Suprapubic skin (tissue), 4 donors: ENCODE measurements at regions not wholly inside any gene's neighbourhood (a gene's known extent, or its start where the extent isn't known, plus 50 kb on each side); places are given as distances from the start of the nearest gene placed in this dataset.

Experiments used
- EP300 ChIP-seq: sonication (generic); formaldehyde crosslinking; IDR thresholded peaks from one replicate; pipeline ENCODE4 v1.6.1; 2017; ENCODE audit warnings: antibody characterized with exemption
- POLR2A ChIP-seq, 2 donors: fragments of 450-650 bp; IDR thresholded peaks; one replicate each; pipeline ENCODE4 v1.6.1; 2017; ENCODE audit warnings: antibody characterized with exemption in 2 of 2, mild to moderate bottlenecking in 2 of 2, moderate library complexity in 2 of 2
- POLR2AphosphoS5 ChIP-seq, 3 donors: sonication (generic); formaldehyde crosslinking; IDR thresholded peaks; one replicate each; pipeline ENCODE4 v1.6.1; 2017; ENCODE audit warnings: antibody characterized with exemption in 3 of 3
- TF ChIP-seq, protein P1 (sequence below), 2 donors: fragments of 200-600 bp in 1 of 2; fragments of 450-650 bp in 1 of 2; sonication (generic) in 1 of 2; IDR thresholded peaks; one replicate each; pipeline ENCODE4 v1.5.1; 2016 to 2019; ENCODE audit warnings: antibody characterized with exemption in 2 of 2, mild to moderate bottlenecking in 1 of 2, moderate library complexity in 1 of 2

DNA sequence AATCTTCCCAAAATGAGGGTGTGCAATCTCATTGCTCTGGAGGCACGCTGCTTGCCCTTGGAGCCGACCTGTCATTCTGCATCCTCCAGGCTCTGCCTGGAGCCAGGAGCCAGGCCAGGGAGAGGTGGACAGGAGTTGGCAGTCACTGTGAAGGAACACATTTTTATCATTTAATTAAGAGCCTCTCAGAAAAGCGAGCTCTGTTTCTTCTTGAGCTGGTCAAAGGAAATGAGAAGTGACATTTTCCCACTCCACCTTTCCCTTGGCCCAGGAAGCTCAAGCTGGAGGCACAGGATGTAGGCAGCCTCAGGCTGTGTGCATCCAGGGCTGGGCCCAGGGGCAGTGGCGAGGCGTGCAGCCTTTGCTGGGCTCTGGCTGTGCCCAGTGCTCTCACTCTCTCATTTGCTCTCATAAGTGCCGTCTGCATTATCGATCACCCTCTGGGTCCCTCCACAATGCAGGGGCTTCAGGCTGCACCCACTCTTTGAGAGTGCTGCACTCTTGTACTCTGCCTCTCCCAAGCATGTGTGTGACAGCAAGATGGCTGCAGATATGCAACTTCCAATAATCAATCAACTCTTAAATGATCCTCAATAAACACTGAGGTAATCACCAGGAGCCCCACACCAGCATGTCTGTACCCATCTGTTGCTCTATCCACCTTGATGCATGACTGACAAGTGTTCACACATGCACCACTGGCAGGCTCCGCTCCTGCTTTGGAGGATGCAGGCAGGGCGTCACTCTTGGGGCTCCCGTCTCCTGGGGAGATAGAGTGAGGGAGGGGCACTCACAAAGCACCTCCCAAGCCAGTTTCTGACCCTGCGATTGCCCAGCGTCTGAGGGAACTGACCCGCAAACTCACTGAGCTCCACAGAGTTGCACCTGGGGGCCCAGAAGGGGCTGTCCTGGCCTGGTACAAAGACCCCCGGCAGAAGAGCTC is 171.4 kb downstream of the ZNF248 start:
- TF ChIP-seq POLR2A (IDR thresholded peaks at IDR 0.05), result no peak
- TF ChIP-seq POLR2AphosphoS5 (IDR thresholded peaks at IDR 0.05), result no peak
- TF ChIP-seq, protein P1, sequence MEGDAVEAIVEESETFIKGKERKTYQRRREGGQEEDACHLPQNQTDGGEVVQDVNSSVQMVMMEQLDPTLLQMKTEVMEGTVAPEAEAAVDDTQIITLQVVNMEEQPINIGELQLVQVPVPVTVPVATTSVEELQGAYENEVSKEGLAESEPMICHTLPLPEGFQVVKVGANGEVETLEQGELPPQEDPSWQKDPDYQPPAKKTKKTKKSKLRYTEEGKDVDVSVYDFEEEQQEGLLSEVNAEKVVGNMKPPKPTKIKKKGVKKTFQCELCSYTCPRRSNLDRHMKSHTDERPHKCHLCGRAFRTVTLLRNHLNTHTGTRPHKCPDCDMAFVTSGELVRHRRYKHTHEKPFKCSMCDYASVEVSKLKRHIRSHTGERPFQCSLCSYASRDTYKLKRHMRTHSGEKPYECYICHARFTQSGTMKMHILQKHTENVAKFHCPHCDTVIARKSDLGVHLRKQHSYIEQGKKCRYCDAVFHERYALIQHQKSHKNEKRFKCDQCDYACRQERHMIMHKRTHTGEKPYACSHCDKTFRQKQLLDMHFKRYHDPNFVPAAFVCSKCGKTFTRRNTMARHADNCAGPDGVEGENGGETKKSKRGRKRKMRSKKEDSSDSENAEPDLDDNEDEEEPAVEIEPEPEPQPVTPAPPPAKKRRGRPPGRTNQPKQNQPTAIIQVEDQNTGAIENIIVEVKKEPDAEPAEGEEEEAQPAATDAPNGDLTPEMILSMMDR (IDR thresholded peaks at IDR 0.05), result no peak
- no peak for TF ChIP-seq EP300
